ENCODE measurements at regions not wholly inside any gene's neighbourhood (a gene's known extent, or its start where the extent isn't known, plus 50 kb on each side); places are given as distances from the start of the nearest gene placed in this dataset.
"Not testable (repeated sequence)": the region's sequence is repeated elsewhere in the genome, so short reads cannot be mapped to it uniquely, and the experiment has no call there.

- no peak for DNase-seq
- no peak for TF ChIP-seq CTCF (IDR thresholded peaks at IDR 0.05; ENCODE audit: low read depth, low read length)
- Histone ChIP-seq H3K4me1 (no peaks in the 10 kb centered on the region), H3K27me3 (no peaks in the 10 kb centered on the region), H3K36me3 (no peaks in the 10 kb centered on the region), H3K9me3 (no peaks in the 10 kb centered on the region), H3K4me3 (ENCODE audit: low read depth, low read length) (no peak overlapping the region)
Measured at GRCh38 chr4:81335122-81335912, 120.3 kb upstream of the PRKG2 start.

DNA sequence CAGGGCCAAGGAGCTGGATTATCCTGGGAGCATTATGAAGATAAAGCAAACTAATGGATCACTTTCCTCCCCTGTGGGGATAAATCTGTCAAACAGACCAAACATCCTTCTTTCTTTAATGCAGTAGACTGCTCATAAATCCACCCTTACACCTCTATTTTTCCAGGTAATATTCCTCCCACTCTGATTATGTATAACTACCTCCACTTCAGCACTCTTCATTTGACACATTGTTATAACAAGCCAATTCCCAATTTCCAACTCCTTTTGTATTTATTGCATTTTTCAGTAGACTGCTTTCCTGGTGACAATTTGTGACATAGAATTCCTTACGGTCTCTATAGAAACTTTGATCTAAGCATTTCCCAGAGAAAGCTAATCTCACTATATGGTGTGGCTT is 115.0 kb upstream of the PRKG2 start:
- no peaks in the 10 kb centered on the region for H3K36me3 ChIP-seq
- no peak overlapping the region for H3K4me3 ChIP-seq (ENCODE audit: low read depth, low read length)
- no peaks in the 10 kb centered on the region for H3K4me1 ChIP-seq
- TF ChIP-seq CTCF (IDR thresholded peaks at IDR 0.05; ENCODE audit: low read depth, low read length), result no peak
- no peak for DNase-seq
- H3K27me3 ChIP-seq, result no peaks in the 10 kb centered on the region
- no peaks in the 10 kb centered on the region for H3K9me3 ChIP-seq

GRCh38 chr4:81326581-81326980 is 111.6 kb upstream of the PRKG2 start:
- no peak for DNase-seq
- no peaks in the 10 kb centered on the region for H3K36me3 ChIP-seq
- no peak for TF ChIP-seq CTCF (IDR thresholded peaks at IDR 0.05; ENCODE audit: low read depth, low read length)
- H3K4me1 ChIP-seq, result no peaks in the 10 kb centered on the region
- H3K4me3 ChIP-seq (ENCODE audit: low read depth, low read length), result no peak overlapping the region
- no peaks in the 10 kb centered on the region for H3K9me3 ChIP-seq
- no peaks in the 10 kb centered on the region for H3K27me3 ChIP-seq

GRCh38 chr4:81324594-81324993 is 109.6 kb upstream of the PRKG2 start:
- not testable (repeated sequence) for H3K36me3 ChIP-seq; H3K4me1 ChIP-seq; DNase-seq; H3K4me3 ChIP-seq (ENCODE audit: low read depth, low read length); H3K9me3 ChIP-seq; H3K27me3 ChIP-seq

GRCh38 chr4:81319657-81320056 is 104.6 kb upstream of the PRKG2 start:
- Histone ChIP-seq H3K27me3 (no peaks in the 10 kb centered on the region), H3K9me3 (no peaks in the 10 kb centered on the region), H3K36me3 (no peaks in the 10 kb centered on the region), H3K4me3 (ENCODE audit: low read depth, low read length) (no peak overlapping the region), H3K4me1 (no peaks in the 10 kb centered on the region)
- no peak for TF ChIP-seq CTCF (IDR thresholded peaks at IDR 0.05; ENCODE audit: low read depth, low read length)
- no peak for DNase-seq

- no peak overlapping the region for H3K4me3 ChIP-seq (ENCODE audit: low read depth, low read length)
- no peak for TF ChIP-seq CTCF (IDR thresholded peaks at IDR 0.05; ENCODE audit: low read depth, low read length)
- no peaks in the 10 kb centered on the region for H3K4me1 ChIP-seq
- H3K9me3 ChIP-seq, result no peaks in the 10 kb centered on the region
- no peak for DNase-seq
- H3K27me3 ChIP-seq, result no peaks in the 10 kb centered on the region
- no peaks in the 10 kb centered on the region for H3K36me3 ChIP-seq
Measured at GRCh38 chr4:81314897-81315470, 100.0 kb upstream of the PRKG2 start.
